HEK293 (cell line): ENCODE measurements at regions not wholly inside any gene's neighbourhood (a gene's known extent, or its start where the extent isn't known, plus 50 kb on each side); places are given as distances from the start of the nearest gene placed in this dataset.

Experiments
- CTCF ChIA-PET: fragments of 350-600 bp; formaldehyde crosslinking; extraction: SDS; loops from one replicate; lab custom pipeline; 2021; ENCODE audit warnings: antibody characterized with exemption; lab: Yijun Ruan, JAX
- POLR2A ChIA-PET: fragments of 300-600 bp; formaldehyde crosslinking; extraction: SDS; loops from one replicate; lab custom pipeline; 2020; ENCODE audit warnings: antibody characterized with exemption, inconsistent platforms; lab: Yijun Ruan, JAX
- H3K27ac ChIP-seq: fragments of 200-500 bp; sonication (Bioruptor generic); 2 replicates; pipeline ENCODE4 v1.5.1; 2014; ENCODE audit warnings: low read depth, low read length, control low read depth, inconsistent platforms; ENCODE audit errors: extremely low read depth
- H3K36me3 ChIP-seq, 2 experiments: fragments of 200-500 bp in 1 of 2; sonication (Bioruptor generic) in 1 of 2; 1 replicate in 1 of 2; 2 replicates in 1 of 2; pipeline ENCODE4 v1.5.1; 2014 to 2017; ENCODE audit warnings: inconsistent platforms in 2 of 2, low read length in 2 of 2; ENCODE audit not compliant: control insufficient read depth in 2 of 2, insufficient read depth in 1 of 2
- H3K4me1 ChIP-seq: fragments of 200-500 bp; sonication (Bioruptor generic); 2 replicates; pipeline ENCODE4 v1.5.1; 2014; ENCODE audit warnings: mild to moderate bottlenecking, low read length, inconsistent platforms; ENCODE audit not compliant: control insufficient read depth, insufficient read depth
- H3K4me3 ChIP-seq: 2 replicates; pipeline ENCODE4 v1.5.1; 2011; ENCODE audit warnings: low read depth, mild to moderate bottlenecking, control low read depth, low read length, moderate library complexity
- H3K9me3 ChIP-seq: fragments of 200-500 bp; sonication (Bioruptor generic); 2 replicates; pipeline ENCODE4 v1.5.1; 2014; ENCODE audit warnings: low read depth, low read length, inconsistent platforms; ENCODE audit not compliant: control insufficient read depth, insufficient read depth
- KLF7 ChIP-seq: fragments of 450-650 bp; formaldehyde crosslinking; IDR thresholded peaks from 2 replicates; pipeline ENCODE4 v1.5.1; 2016; ENCODE audit warnings: missing biosample characterization, missing genetic modification characterization, borderline replicate concordance
- OVOL3 ChIP-seq: fragments of 450-650 bp; formaldehyde crosslinking; IDR thresholded peaks from 2 replicates; pipeline ENCODE4 v1.5.1; 2016; ENCODE audit warnings: missing biosample characterization, missing genetic modification characterization
- PRDM10 ChIP-seq: fragments of 450-650 bp; formaldehyde crosslinking; IDR thresholded peaks from 2 replicates; pipeline ENCODE4 v1.5.1; 2016; ENCODE audit warnings: missing biosample characterization, missing genetic modification characterization
- REPIN1 ChIP-seq: fragments of 450-650 bp; formaldehyde crosslinking; IDR thresholded peaks from 2 replicates; pipeline ENCODE4 v1.5.1; 2017; ENCODE audit warnings: missing biosample characterization, missing genetic modification characterization, low read depth
- SP3 ChIP-seq: fragments of 450-650 bp; formaldehyde crosslinking; IDR thresholded peaks from 2 replicates; pipeline ENCODE4 v1.5.1; 2016; ENCODE audit warnings: missing biosample characterization, missing genetic modification characterization
- WT1 ChIP-seq: fragments of 450-650 bp; formaldehyde crosslinking; IDR thresholded peaks from 2 replicates; pipeline ENCODE4 v1.5.1; 2016; ENCODE audit warnings: missing biosample characterization, missing genetic modification characterization
- ZBTB1 ChIP-seq: fragments of 450-650 bp; formaldehyde crosslinking; IDR thresholded peaks from 2 replicates; pipeline ENCODE4 v1.5.1; 2016; ENCODE audit warnings: missing biosample characterization, missing genetic modification characterization
- ZBTB49 ChIP-seq: fragments of 450-650 bp; formaldehyde crosslinking; IDR thresholded peaks from 2 replicates; pipeline ENCODE4 v1.5.1; 2016; ENCODE audit warnings: missing biosample characterization, missing genetic modification characterization, low read depth
- ZBTB6 ChIP-seq: fragments of 450-650 bp; formaldehyde crosslinking; IDR thresholded peaks from 2 replicates; pipeline ENCODE4 v1.5.1; 2017; ENCODE audit warnings: missing biosample characterization, missing genetic modification characterization
- ZBTB7A ChIP-seq: fragments of 450-650 bp; formaldehyde crosslinking; IDR thresholded peaks from 2 replicates; pipeline ENCODE4 v1.5.1; 2016; ENCODE audit warnings: low read depth, missing biosample characterization, missing genetic modification characterization
- ZBTB8A ChIP-seq: fragments of 450-650 bp; formaldehyde crosslinking; IDR thresholded peaks from 2 replicates; pipeline ENCODE4 v1.5.1; 2016; ENCODE audit warnings: missing biosample characterization, missing genetic modification characterization
- ZFHX2 ChIP-seq: fragments of 450-650 bp; formaldehyde crosslinking; conservative IDR thresholded peaks from 2 replicates; pipeline ENCODE4 v1.5.1; 2016; ENCODE audit warnings: missing biosample characterization, missing genetic modification characterization
- ZNF133 ChIP-seq: fragments of 450-650 bp; formaldehyde crosslinking; IDR thresholded peaks from 2 replicates; pipeline ENCODE4 v1.5.1; 2016; ENCODE audit warnings: missing biosample characterization, missing genetic modification characterization
- ZNF148 ChIP-seq: fragments of 450-650 bp; formaldehyde crosslinking; IDR thresholded peaks from 2 replicates; pipeline ENCODE4 v1.5.0; 2017; ENCODE audit warnings: missing biosample characterization, missing genetic modification characterization, borderline replicate concordance
- ZNF2 ChIP-seq: fragments of 450-650 bp; formaldehyde crosslinking; IDR thresholded peaks from 2 replicates; pipeline ENCODE4 v1.5.1; 2016; ENCODE audit warnings: missing biosample characterization, missing genetic modification characterization
- ZNF292 ChIP-seq: fragments of 450-650 bp; formaldehyde crosslinking; IDR thresholded peaks from 2 replicates; pipeline ENCODE4 v1.5.1; 2016; ENCODE audit warnings: low read depth, missing biosample characterization, missing genetic modification characterization, borderline replicate concordance
- ZNF449 ChIP-seq: fragments of 450-650 bp; formaldehyde crosslinking; IDR thresholded peaks from 2 replicates; pipeline ENCODE4 v1.5.1; 2017; ENCODE audit warnings: missing biosample characterization, mild to moderate bottlenecking, missing genetic modification characterization, moderate library complexity
- ZNF580 ChIP-seq: fragments of 450-650 bp; formaldehyde crosslinking; IDR thresholded peaks from 2 replicates; pipeline ENCODE4 v1.5.1; 2016; ENCODE audit warnings: missing biosample characterization, missing genetic modification characterization

- TF ChIP-seq ZBTB6 (tag by site-specific recombination), result no peak
- TF ChIP-seq REPIN1 (tag by site-specific recombination), result no peak
- TF ChIP-seq ZBTB1 (tag by site-specific recombination), result no peak
- TF ChIP-seq ZNF148 (tag by site-specific recombination), result no peak
- no peak for TF ChIP-seq ZBTB8A (tag by site-specific recombination)
These were observed 113.8 kb downstream of the ZIC5 start (continued) for GRCh38 chr13:99857738-99858137.

- H3K9me3 ChIP-seq, result no peaks in the 10 kb centered on the region
- H3K27ac ChIP-seq, result no peak overlapping the region
- ChIA-PET CTCF (interaction anchor here (0.6 kb wide), 2 partner anchors 236 to 717 kb away, joined by 3 to 4 read pairs; no protein-coding TSS in a partner anchor), POLR2A (no interaction called here)
- no peak overlapping the region for H3K4me3 ChIP-seq
- no peaks in the 10 kb centered on the region; the same call in 1 of the 2 replicates for H3K4me1 ChIP-seq
- H3K36me3 ChIP-seq, result no peaks in the 10 kb centered on the region
- TF ChIP-seq ZFHX2 (tag by site-specific recombination) (no peak), ZBTB49 (tag by site-specific recombination) (no peak), KLF7 (tag by site-specific recombination) (no peak), SP3 (tag by site-specific recombination) (no peak), PRDM10 (tag by site-specific recombination) (no peak), WT1 (tag by site-specific recombination) (no peak), ZNF133 (no peak), ZBTB7A (no peak), ZNF580 (tag by site-specific recombination) (no peak), ZNF2 (tag by site-specific recombination) (no peak), OVOL3 (no peak), ZNF292 (tag by site-specific recombination) (no peak), ZNF449 (tag by site-specific recombination) (no peak)
These were observed 115.8 kb downstream of the ZIC5 start for GRCh38 chr13:99855526-99856420.
